ENCODE measurements at regions not wholly inside any gene's neighbourhood (a gene's known extent, or its start where the extent isn't known, plus 50 kb on each side); places are given as distances from the start of the nearest gene placed in this dataset.

GRCh38 chr18:9032519-9032918, 70.0 kb upstream of the NDUFV2 start:
- TF ChIP-seq CTCF (conservative IDR thresholded peaks at IDR 0.05; ENCODE audit: low read length) (no peak), EZH2phosphoT487 (IDR thresholded peaks at IDR 0.05; ENCODE audit: borderline replicate concordance, low read depth, low read length) (no peak)

Data from OCI-LY7 (cell line).